ENCODE measurements at regions not wholly inside any gene's neighbourhood (a gene's known extent, or its start where the extent isn't known, plus 50 kb on each side); places are given as distances from the start of the nearest gene placed in this dataset.

GRCh38 chr3:24952388-24952787, 457.7 kb upstream of the THRB start:
- intact Hi-C loops (cut with micrococcal nuclease) (no loop called here), dilution Hi-C loops (cut with MboI; ENCODE audit: extremely low pct_ligation_motif_present, low sequenced_read_pairs) (no loop called here)
- Histone ChIP-seq H3K27me3 (ENCODE audit: control insufficient read depth in 2 of 2, insufficient read depth in 2 of 2, low read length in 2 of 2) (no peaks in the 10 kb centered on the region), H3K79me2 (ENCODE audit: control insufficient read depth, insufficient read depth, low read length) (no peaks in the 10 kb centered on the region), H3K9ac (replicated peaks; ENCODE audit: extremely low read depth, insufficient read depth, low read length) (no peak overlapping the region), H3K4me1 (ENCODE audit: control insufficient read depth, extremely low read depth, insufficient read depth, low read length) (peaks cover 2% of the 10 kb centered on the region), H3K36me3 (ENCODE audit: control insufficient read depth in 2 of 2, extremely low read depth in 1 of 2, insufficient read depth in 2 of 2, low read length in 2 of 2) (no peaks in the 10 kb centered on the region), H4K20me1 (replicated peaks; ENCODE audit: control insufficient read depth, extremely low read depth, insufficient read depth, low read length) (no peaks in the 10 kb centered on the region), H2AFZ (ENCODE audit: low read depth, low read length) (no peak overlapping the region), H3K27ac (ENCODE audit: insufficient read depth, low read depth, low read length) (no peak overlapping the region), H3K9me3 (replicated peaks; ENCODE audit: control insufficient read depth, insufficient read depth, low read length) (no peaks in the 10 kb centered on the region), H3K4me3 (replicated peaks in 1 of 3; ENCODE audit: insufficient read depth in 1 of 3, low read depth in 1 of 3, low read length in 3 of 3) (no peak overlapping the region), H3K9me1 (replicated peaks; ENCODE audit: control insufficient read depth, extremely low read depth, insufficient read depth, low read length) (no peaks in the 10 kb centered on the region), H3K4me2 (ENCODE audit: insufficient read depth, low read length) (no peak overlapping the region)
- no TSS peak for BruUV-seq (replicated peaks)
- ChIA-PET CTCF (no interaction called here), POLR2A (no interaction called here)
- TF ChIP-seq EZH2 (IDR thresholded peaks at IDR 0.05; ENCODE audit: borderline replicate concordance, low read depth, low read length, severe bottlenecking) = no peak
- TF ChIP-seq POLR2A (IDR thresholded peaks at IDR 0.05; ENCODE audit: low read depth, low read length) = no peak
- no peak for TF ChIP-seq POLR2AphosphoS5 (IDR thresholded peaks at IDR 0.05; ENCODE audit: insufficient read depth, low read depth, low read length)
- TF ChIP-seq, protein P1, sequence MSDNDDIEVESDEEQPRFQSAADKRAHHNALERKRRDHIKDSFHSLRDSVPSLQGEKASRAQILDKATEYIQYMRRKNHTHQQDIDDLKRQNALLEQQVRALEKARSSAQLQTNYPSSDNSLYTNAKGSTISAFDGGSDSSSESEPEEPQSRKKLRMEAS (IDR thresholded peaks at IDR 0.05; ENCODE audit: insufficient read depth, insufficient read length) = no peak
- TF ChIP-seq FOS (IDR thresholded peaks at IDR 0.05; ENCODE audit: borderline replicate concordance, insufficient read depth, low read length) = no peak
- no peak for TF ChIP-seq GATA2 (IDR thresholded peaks at IDR 0.05; ENCODE audit: insufficient read depth, insufficient read length, low read depth, low read length)
- no peak for TF ChIP-seq MYC (IDR thresholded peaks at IDR 0.05; ENCODE audit: low read depth, low read length)
- TF ChIP-seq JUN (IDR thresholded peaks at IDR 0.05; ENCODE audit: borderline replicate concordance, insufficient read depth, insufficient read length, low read depth) = no peak
- DNase-seq (ENCODE audit: low read depth, low spot score) = no peak
- FAIRE-seq = no peak

DNA sequence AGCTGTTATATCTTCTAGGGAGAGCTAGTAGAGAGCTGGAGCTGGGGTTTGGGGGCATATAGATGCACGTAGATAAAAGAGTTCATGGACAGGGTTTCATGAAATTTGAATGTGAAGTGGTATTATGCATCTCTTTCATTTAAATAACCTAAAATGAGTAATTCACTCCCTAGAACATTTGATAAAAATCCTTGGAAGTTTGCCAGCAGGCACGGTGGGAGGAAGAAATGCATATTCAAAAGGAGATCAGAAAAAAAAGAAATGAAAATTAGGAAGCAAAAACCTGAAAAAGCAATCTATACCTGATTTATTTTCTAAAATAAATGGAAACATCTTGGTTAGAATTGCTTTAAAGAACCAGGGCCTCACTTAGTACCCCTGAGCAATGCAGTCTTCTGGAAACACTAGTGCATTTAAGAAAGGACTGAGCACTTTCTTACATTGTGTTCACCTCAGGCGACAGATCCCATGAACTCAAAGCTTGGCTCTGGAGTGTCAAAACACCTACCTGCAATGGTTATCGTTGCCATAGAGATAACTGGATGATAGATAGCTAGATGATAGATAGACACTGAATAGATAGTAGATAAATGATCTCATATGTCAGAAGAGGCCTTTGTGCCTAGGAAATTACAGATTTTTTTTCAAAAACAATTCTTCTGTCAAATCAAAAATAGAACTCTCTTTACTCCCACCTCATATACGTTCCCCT, 458.6 kb upstream of the THRB start:
- Histone ChIP-seq H3K4me2 (ENCODE audit: insufficient read depth, low read length) (no peak overlapping the region), H2AFZ (ENCODE audit: low read depth, low read length) (no peak overlapping the region), H3K9me3 (replicated peaks; ENCODE audit: control insufficient read depth, insufficient read depth, low read length) (no peaks in the 10 kb centered on the region), H4K20me1 (replicated peaks; ENCODE audit: control insufficient read depth, extremely low read depth, insufficient read depth, low read length) (no peaks in the 10 kb centered on the region), H3K4me3 (replicated peaks in 1 of 3; ENCODE audit: insufficient read depth in 1 of 3, low read depth in 1 of 3, low read length in 3 of 3) (no peak overlapping the region), H3K4me1 (ENCODE audit: control insufficient read depth, extremely low read depth, insufficient read depth, low read length) (peaks cover 2% of the 10 kb centered on the region), H3K36me3 (ENCODE audit: control insufficient read depth in 2 of 2, extremely low read depth in 1 of 2, insufficient read depth in 2 of 2, low read length in 2 of 2) (no peaks in the 10 kb centered on the region), H3K9ac (replicated peaks; ENCODE audit: extremely low read depth, insufficient read depth, low read length) (no peak overlapping the region), H3K79me2 (ENCODE audit: control insufficient read depth, insufficient read depth, low read length) (no peaks in the 10 kb centered on the region), H3K27me3 (ENCODE audit: control insufficient read depth in 2 of 2, insufficient read depth in 2 of 2, low read length in 2 of 2) (no peaks in the 10 kb centered on the region), H3K27ac (ENCODE audit: insufficient read depth, low read depth, low read length) (no peak overlapping the region), H3K9me1 (replicated peaks; ENCODE audit: control insufficient read depth, extremely low read depth, insufficient read depth, low read length) (no peaks in the 10 kb centered on the region)
- intact Hi-C loops (cut with micrococcal nuclease) = no loop called here
- dilution Hi-C loops (cut with MboI; ENCODE audit: extremely low pct_ligation_motif_present, low sequenced_read_pairs) = no loop called here
- FAIRE-seq (no peak), DNase-seq (ENCODE audit: low read depth, low spot score) (no peak)
- BruUV-seq (replicated peaks) = no TSS peak
- POLR2A ChIA-PET = no interaction called here
- CTCF ChIA-PET = no interaction called here
- TF ChIP-seq POLR2A (IDR thresholded peaks at IDR 0.05; ENCODE audit: low read depth, low read length) (no peak), JUN (IDR thresholded peaks at IDR 0.05; ENCODE audit: borderline replicate concordance, insufficient read depth, insufficient read length, low read depth) (no peak), MYC (IDR thresholded peaks at IDR 0.05; ENCODE audit: low read depth, low read length) (no peak), CTCF (IDR thresholded peaks at IDR 0.05; ENCODE audit: extremely low read depth in 1 of 2, insufficient read depth in 1 of 2, low read depth in 1 of 2, low read length in 2 of 2) (no peak), GATA2 (IDR thresholded peaks at IDR 0.05; ENCODE audit: insufficient read depth, insufficient read length, low read depth, low read length) (no peak), EZH2 (IDR thresholded peaks at IDR 0.05; ENCODE audit: borderline replicate concordance, low read depth, low read length, severe bottlenecking) (no peak)
- TF ChIP-seq, protein P1 (IDR thresholded peaks at IDR 0.05; ENCODE audit: insufficient read depth, insufficient read length) = no peak

Data from endothelial cell of umbilical vein (primary cell).